IMR-90 (cell line): ENCODE measurements at regions not wholly inside any gene's neighbourhood (a gene's known extent, or its start where the extent isn't known, plus 50 kb on each side); places are given as distances from the start of the nearest gene placed in this dataset.
"Not testable (repeated sequence)": the region's sequence is repeated elsewhere in the genome, so short reads cannot be mapped to it uniquely, and the experiment has no call there.

Experiments used
- ATAC-seq: fragments of 200-7000 bp; cut with Tn5 transposase; 2 replicates; pipeline ENCODE4 v1.9.1; 2020; ENCODE audit warnings: low read depth, mild to moderate bottlenecking, moderate library complexity
- BruUV-seq: library from RNA; stranded (reverse); fragments of 400-500 nt; replicated peaks from 2 replicates; lab custom pipeline; 2021; lab: Mats Ljungman, UMichigan
- CTCF ChIA-PET: fragments of 300-600 bp; formaldehyde crosslinking; extraction: SDS; loops from one replicate; lab custom pipeline; 2021; ENCODE audit warnings: antibody characterized with exemption; lab: Yijun Ruan, JAX
- POLR2A ChIA-PET: fragments of 300-600 bp; sonication (Branson Sonifier 250); formaldehyde crosslinking; loops from one replicate; lab custom pipeline; 2022; ENCODE audit warnings: antibody characterized with exemption; ENCODE audit not compliant: unreplicated experiment; lab: Charles Lee
- DNase-seq: peaks from one replicate; pipeline ENCODE4 v3.0.0; 2013
- H2AFZ ChIP-seq: replicated peaks from 2 replicates; pipeline ENCODE3; 2013; ENCODE audit warnings: low read length, mild to moderate bottlenecking; ENCODE audit not compliant: poor library complexity
- H2AK5ac ChIP-seq: 2 replicates; pipeline ENCODE4 v1.6.1; 2013; ENCODE audit warnings: low read depth, low read length, inconsistent platforms
- H2AK9ac ChIP-seq: replicated peaks from 2 replicates; pipeline ENCODE3; 2013; ENCODE audit warnings: mild to moderate bottlenecking, low read depth, low read length, moderate library complexity; ENCODE audit not compliant: poor library complexity
- H2BK120ac ChIP-seq: 2 replicates; pipeline ENCODE4 v1.6.1; 2013; ENCODE audit warnings: low read depth, low read length, inconsistent platforms
- H2BK15ac ChIP-seq: 3 replicates; pipeline ENCODE4 v1.6.1; 2013; ENCODE audit warnings: low read depth, low read length, inconsistent platforms
- H2BK20ac ChIP-seq: 2 replicates; pipeline ENCODE4 v1.6.1; 2013; ENCODE audit warnings: low read depth, mild to moderate bottlenecking, inconsistent platforms, low read length, moderate library complexity
- H2BK5ac ChIP-seq: 2 replicates; pipeline ENCODE4 v1.6.1; 2013; ENCODE audit warnings: mild to moderate bottlenecking, low read depth, low read length, inconsistent platforms; ENCODE audit not compliant: poor library complexity, severe bottlenecking
- H3K14ac ChIP-seq: replicated peaks from 2 replicates; pipeline ENCODE4 v1.6.1; 2013; ENCODE audit warnings: low read depth, low read length, inconsistent platforms
- H3K18ac ChIP-seq: 2 replicates; pipeline ENCODE4 v1.6.1; 2013; ENCODE audit warnings: low read depth, low read length, control low read depth
- H3K23ac ChIP-seq: 2 replicates; pipeline ENCODE4 v1.6.1; 2013; ENCODE audit warnings: low read depth, low read length, inconsistent platforms
- H3K27ac ChIP-seq: 2 replicates; pipeline ENCODE4 v1.5.1; 2013; ENCODE audit warnings: mild to moderate bottlenecking, control low read depth, low read length; ENCODE audit not compliant: insufficient read depth
- H3K27me3 ChIP-seq: 2 replicates; pipeline ENCODE4 v1.6.1; 2013; ENCODE audit warnings: low read length; ENCODE audit not compliant: control insufficient read depth, insufficient read depth
- H3K36me3 ChIP-seq: 2 replicates; pipeline ENCODE4 v1.6.1; 2013; ENCODE audit warnings: low read length, mixed read lengths; ENCODE audit not compliant: control insufficient read depth, insufficient read depth
- H3K4ac ChIP-seq: 2 replicates; pipeline ENCODE4 v1.6.1; 2013; ENCODE audit warnings: low read depth, low read length, inconsistent platforms
- H3K4me1 ChIP-seq: 2 replicates; pipeline ENCODE4 v1.6.1; 2013; ENCODE audit warnings: low read length, mixed read lengths; ENCODE audit not compliant: control insufficient read depth, insufficient read depth
- H3K4me2 ChIP-seq: 2 replicates; pipeline ENCODE4 v1.6.1; 2013; ENCODE audit warnings: low read depth, mild to moderate bottlenecking, control low read depth, low read length, moderate library complexity
- H3K4me3 ChIP-seq: 2 replicates; pipeline ENCODE4 v1.5.1; 2013; ENCODE audit warnings: low read depth, mild to moderate bottlenecking, control low read depth, low read length, moderate library complexity; ENCODE audit not compliant: insufficient read depth
- H3K56ac ChIP-seq: 2 replicates; pipeline ENCODE4 v1.6.1; 2013; ENCODE audit warnings: low read length, inconsistent platforms; ENCODE audit not compliant: insufficient read depth; ENCODE audit errors: extremely low read depth
- H3K79me1 ChIP-seq, 2 experiments: 2 replicates each; pipeline ENCODE4 v1.6.1; 2013; ENCODE audit warnings: low read length in 2 of 2, inconsistent platforms in 1 of 2, low read depth in 1 of 2
- H3K9ac ChIP-seq: 2 replicates; pipeline ENCODE4 v1.6.1; 2013; ENCODE audit warnings: low read depth, low read length, control low read depth
- H3K9me1 ChIP-seq: 2 replicates; pipeline ENCODE4 v1.6.1; 2013; ENCODE audit warnings: low read length, inconsistent platforms; ENCODE audit not compliant: insufficient read depth
- H3K9me3 ChIP-seq: 2 replicates; pipeline ENCODE4 v1.6.1; 2013; ENCODE audit warnings: low read length; ENCODE audit not compliant: control insufficient read depth, insufficient read depth
- H4K20me1 ChIP-seq: 2 replicates; pipeline ENCODE4 v1.6.1; 2013; ENCODE audit warnings: low read length, inconsistent platforms; ENCODE audit not compliant: insufficient read depth
- H4K5ac ChIP-seq: 2 replicates; pipeline ENCODE4 v1.6.1; 2013; ENCODE audit warnings: mild to moderate bottlenecking, low read depth, low read length, control low read depth
- H4K8ac ChIP-seq, 2 experiments: 2 replicates each; pipeline ENCODE4 v1.6.1; 2013; ENCODE audit warnings: low read depth in 2 of 2, low read length in 2 of 2, control low read depth in 1 of 2, inconsistent platforms in 1 of 2
- H4K91ac ChIP-seq: 2 replicates; pipeline ENCODE4 v1.6.1; 2013; ENCODE audit warnings: low read depth, low read length, inconsistent platforms; ENCODE audit not compliant: insufficient read depth
- CEBPB ChIP-seq: IDR thresholded peaks from 2 replicates; pipeline ENCODE4 v1.6.1; 2012; ENCODE audit warnings: low read depth, low read length, improper control_type of control experiment
- FOS ChIP-seq: fragments of 150-350 bp; IDR thresholded peaks from 2 replicates; pipeline ENCODE4 v1.6.1; 2016; ENCODE audit warnings: low read depth, low read length
- MAFK ChIP-seq: IDR thresholded peaks from 2 replicates; pipeline ENCODE4 v1.6.1; 2012; ENCODE audit warnings: low read depth, low read length, improper control_type of control experiment
- MAZ ChIP-seq: IDR thresholded peaks from 2 replicates; pipeline ENCODE4 v1.6.1; 2012; ENCODE audit warnings: low read depth, mild to moderate bottlenecking, low read length, improper control_type of control experiment, moderate library complexity, borderline replicate concordance
- RAD21 ChIP-seq: IDR thresholded peaks from 2 replicates; pipeline ENCODE4 v1.6.1; 2012; ENCODE audit warnings: low read length, improper control_type of control experiment
- RCOR1 ChIP-seq: IDR thresholded peaks from 2 replicates; pipeline ENCODE4 v1.6.1; 2012; ENCODE audit warnings: mild to moderate bottlenecking, low read length, improper control_type of control experiment; ENCODE audit not compliant: insufficient replicate concordance
- RFX5 ChIP-seq: IDR thresholded peaks from 2 replicates; pipeline ENCODE4 v1.8.0; 2012; ENCODE audit warnings: low read depth, mild to moderate bottlenecking, low read length, moderate library complexity
- WGBS, 2 experiments: methylation state at CpG; one replicate each; pipeline versions ENCODE4 v1.1.5 to v1.1.7; 2013; ENCODE audit warnings: missing lambda C conversion rate in 2 of 2; ENCODE audit not compliant: insufficient read length in 1 of 2; ENCODE audit errors: extremely low coverage in 2 of 2; 5-methylcytosine and 5-hydroxymethylcytosine counted together
- dilution Hi-C: fragments of 300-500 bp; cut with HindIII; formaldehyde crosslinking; loops from one replicate; pipeline ENCODE4 v1.14.3; 2018; ENCODE audit warnings: low sequenced_read_pairs; ENCODE audit not compliant: unreplicated experiment
- in situ Hi-C: fragments of 300-500 bp; cut with MboI; formaldehyde crosslinking; loops from 3 replicates; pipeline ENCODE4 v1.14.3; 2019; ENCODE audit warnings: low sequenced_read_pairs, inconsistent platforms, mixed read lengths
- intact Hi-C: fragments of 100-400 bp; cut with micrococcal nuclease; formaldehyde crosslinking; loops from 2 replicates; pipeline ENCODE4 v1.10.0; 2022

GRCh38 chr11:89626366-89626765, 83.7 kb upstream of the TRIM77 start:
- POLR2A ChIA-PET, result no interaction called here
- Histone ChIP-seq H2BK15ac (no peak overlapping the region), H3K27me3 (no peaks in the 10 kb centered on the region), H2BK5ac (no peak overlapping the region), H3K27ac (no peak overlapping the region), H3K9me3 (no peaks in the 10 kb centered on the region), H3K4ac (no peak overlapping the region), H3K18ac (no peak overlapping the region), H3K23ac (no peak overlapping the region), H3K4me1 (no peaks in the 10 kb centered on the region), H3K4me2 (no peak overlapping the region), H3K36me3 (no peaks in the 10 kb centered on the region), H3K56ac (no peak overlapping the region), H2AFZ (no peak overlapping the region), H2AK5ac (no peak overlapping the region), H3K9me1 (no peaks in the 10 kb centered on the region), H3K4me3 (no peak overlapping the region), H2BK20ac (no peak overlapping the region), H2BK120ac (no peak overlapping the region), H3K9ac (no peak overlapping the region), H4K5ac (no peak overlapping the region), H3K14ac (no peak overlapping the region), H3K79me1 (no peaks in the 10 kb centered on the region), H4K20me1 (no peaks in the 10 kb centered on the region), H2AK9ac (no peak overlapping the region), H4K91ac (no peak overlapping the region), H4K8ac (no peak overlapping the region)
- TF ChIP-seq RCOR1 (no peak), CEBPB (no peak), MAFK (no peak), RAD21 (no peak), MAZ (no peak), RFX5 (no peak), FOS (no peak)
- CTCF ChIA-PET, result no interaction called here
- no TSS peak for BruUV-seq
- no peak for DNase-seq
- intact Hi-C loops, result no loop called here
- ATAC-seq, result no peak
- dilution Hi-C loops, result no loop called here
- in situ Hi-C loops, result no loop called here

- POLR2A ChIA-PET, H2AK5ac ChIP-seq, H3K23ac ChIP-seq, H3K9me1 ChIP-seq, H3K27ac ChIP-seq, H3K18ac ChIP-seq, H3K9ac ChIP-seq, H4K20me1 ChIP-seq, H3K14ac ChIP-seq, H4K91ac ChIP-seq, BruUV-seq, dilution Hi-C loops, H3K27me3 ChIP-seq, H4K8ac ChIP-seq, H3K79me1 ChIP-seq, in situ Hi-C loops, H3K4me3 ChIP-seq, intact Hi-C loops, H2BK20ac ChIP-seq, H3K36me3 ChIP-seq, H3K4me2 ChIP-seq, H3K9me3 ChIP-seq, H2BK15ac ChIP-seq, H4K5ac ChIP-seq, H2BK5ac ChIP-seq, H2BK120ac ChIP-seq, CTCF ChIA-PET, H3K4ac ChIP-seq, H2AFZ ChIP-seq, H3K4me1 ChIP-seq, H3K56ac ChIP-seq, DNase-seq, H2AK9ac ChIP-seq, ATAC-seq: not testable (repeated sequence)
- no CpG with 5 or more reads among the region's 2 CpGs for WGBS, 2 experiments
Measured at GRCh38 chr11:89626881-89627280, 83.2 kb upstream of the TRIM77 start.
